ENCODE measurements at regions not wholly inside any gene's neighbourhood (a gene's known extent, or its start where the extent isn't known, plus 50 kb on each side); places are given as distances from the start of the nearest gene placed in this dataset.
"Not testable (repeated sequence)": the region's sequence is repeated elsewhere in the genome, so short reads cannot be mapped to it uniquely, and the experiment has no call there.

DNA sequence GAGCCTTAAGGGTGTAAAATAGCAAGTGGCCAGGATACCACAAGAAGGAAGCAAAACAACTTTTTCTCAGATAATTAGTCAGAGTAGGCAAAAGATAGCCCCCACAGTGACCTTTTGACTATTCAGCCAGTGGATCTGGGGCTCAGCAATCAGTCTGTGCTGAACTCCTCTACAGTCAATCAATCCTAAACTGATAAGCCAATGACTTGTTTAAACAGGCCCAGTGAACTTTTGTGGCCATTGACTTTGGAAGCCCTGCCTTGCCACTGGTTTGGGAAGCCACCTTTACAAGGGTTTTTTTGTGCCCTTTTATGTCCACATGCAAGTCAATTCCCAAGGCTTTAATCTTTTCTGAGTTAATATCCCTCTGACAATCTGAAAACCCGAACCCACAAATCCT, 1565.0 kb upstream of the WWC1 start:
- DNase-seq = no peak
- no peaks in the 10 kb centered on the region for H3K4me1 ChIP-seq
- TF ChIP-seq CTCF (IDR thresholded peaks at IDR 0.05; ENCODE audit: low read depth, low read length) = no peak
- no peaks in the 10 kb centered on the region for H3K36me3 ChIP-seq
- H3K4me3 ChIP-seq (ENCODE audit: low read depth, low read length) = no peak overlapping the region
- H3K27me3 ChIP-seq = no peaks in the 10 kb centered on the region
- H3K9me3 ChIP-seq = no peaks in the 10 kb centered on the region

- H3K9me3 ChIP-seq; H3K36me3 ChIP-seq; DNase-seq; H3K27me3 ChIP-seq; H3K4me3 ChIP-seq (ENCODE audit: low read depth, low read length); H3K4me1 ChIP-seq: not testable (repeated sequence)
Observed at GRCh38 chr5:166742951-166743350, 1548.5 kb upstream of the WWC1 start.

- TF ChIP-seq CTCF (IDR thresholded peaks at IDR 0.05; ENCODE audit: low read depth, low read length) = no peak
- H3K9me3 ChIP-seq = no peaks in the 10 kb centered on the region
Observed at GRCh38 chr5:166746506-166746905, 1544.9 kb upstream of the WWC1 start.

GRCh38 chr5:166750376-166750775, 1541.1 kb upstream of the WWC1 start:
- H3K27me3 ChIP-seq = no peaks in the 10 kb centered on the region
- H3K4me3 ChIP-seq (ENCODE audit: low read depth, low read length) = no peak overlapping the region
- no peaks in the 10 kb centered on the region for H3K4me1 ChIP-seq
- no peaks in the 10 kb centered on the region; the same call in 1 of the 2 replicates for H3K9me3 ChIP-seq
- DNase-seq = no peak
- TF ChIP-seq CTCF (IDR thresholded peaks at IDR 0.05; ENCODE audit: low read depth, low read length) = no peak
- no peaks in the 10 kb centered on the region for H3K36me3 ChIP-seq

More at GRCh38 chr5:166746506-166746905, 1544.9 kb upstream of the WWC1 start:
- Histone ChIP-seq H3K4me1 (no peaks in the 10 kb centered on the region), H3K36me3 (no peaks in the 10 kb centered on the region), H3K4me3 (ENCODE audit: low read depth, low read length) (no peak overlapping the region), H3K27me3 (no peaks in the 10 kb centered on the region)
- no peak for DNase-seq

- TF ChIP-seq CTCF (IDR thresholded peaks at IDR 0.05; ENCODE audit: low read depth, low read length) = no peak
- Histone ChIP-seq H3K9me3 (no peaks in the 10 kb centered on the region; the same call in 1 of the 2 replicates), H3K4me1 (no peaks in the 10 kb centered on the region), H3K27me3 (no peaks in the 10 kb centered on the region), H3K4me3 (ENCODE audit: low read depth, low read length) (no peak overlapping the region), H3K36me3 (no peaks in the 10 kb centered on the region)
- DNase-seq = no peak
Observed at GRCh38 chr5:166758151-166758550, 1533.3 kb upstream of the WWC1 start.

- no peak for TF ChIP-seq CTCF (IDR thresholded peaks at IDR 0.05; ENCODE audit: low read depth, low read length)
- Histone ChIP-seq H3K9me3 (no peaks in the 10 kb centered on the region; the same call in 1 of the 2 replicates), H3K4me1 (no peaks in the 10 kb centered on the region), H3K36me3 (no peaks in the 10 kb centered on the region), H3K27me3 (no peaks in the 10 kb centered on the region), H3K4me3 (ENCODE audit: low read depth, low read length) (no peak overlapping the region)
- no peak for DNase-seq
Observed at GRCh38 chr5:166767858-166768257, 1523.6 kb upstream of the WWC1 start.

DNA sequence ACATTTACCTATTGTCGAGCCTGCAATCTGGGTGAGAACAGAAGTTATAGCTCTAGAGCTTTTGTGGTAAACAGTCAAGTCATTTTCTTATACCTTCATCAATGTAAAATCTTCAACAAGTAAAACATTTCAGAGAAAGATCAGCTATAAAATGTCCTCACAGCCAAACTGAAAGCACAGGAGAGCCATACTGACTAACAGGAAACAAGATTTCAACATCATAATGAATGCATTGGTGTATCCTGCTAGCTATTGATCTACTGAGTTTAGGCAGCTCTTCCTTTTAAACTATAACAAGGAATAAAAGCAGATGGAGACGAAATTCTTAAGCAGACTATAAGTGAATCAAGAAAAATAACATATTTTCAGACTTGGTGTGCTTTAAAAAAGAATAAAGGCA, 1522.9 kb upstream of the WWC1 start:
- DNase-seq = no peak
- H3K36me3 ChIP-seq = no peaks in the 10 kb centered on the region
- H3K27me3 ChIP-seq = no peaks in the 10 kb centered on the region
- TF ChIP-seq CTCF (IDR thresholded peaks at IDR 0.05; ENCODE audit: low read depth, low read length) = no peak
- no peak overlapping the region for H3K4me3 ChIP-seq (ENCODE audit: low read depth, low read length)
- H3K9me3 ChIP-seq = no peaks in the 10 kb centered on the region; the same call in 1 of the 2 replicates
- H3K4me1 ChIP-seq = no peaks in the 10 kb centered on the region

All from BE2C (cell line).